Urinary bladder (tissue), 3 donors: ENCODE measurements at regions not wholly inside any gene's neighbourhood (a gene's known extent, or its start where the extent isn't known, plus 50 kb on each side); places are given as distances from the start of the nearest gene placed in this dataset.

Experiments used
- DNase-seq: peaks from one replicate; pipeline ENCODE4 v3.0.0-alpha.2; 2015; ENCODE audit errors: extremely low spot score
- H3K27ac ChIP-seq: one replicate; pipeline ENCODE4 v1.5.1; 2013; ENCODE audit warnings: low read depth, mild to moderate bottlenecking, moderate library complexity
- H3K36me3 ChIP-seq: one replicate; pipeline ENCODE4 v1.6.1; 2013; ENCODE audit warnings: mild to moderate bottlenecking, moderate library complexity; ENCODE audit not compliant: insufficient read depth
- H3K4me1 ChIP-seq: one replicate; pipeline ENCODE4 v1.6.1; 2013; ENCODE audit warnings: mild to moderate bottlenecking, moderate library complexity; ENCODE audit not compliant: insufficient read depth
- H3K4me3 ChIP-seq: one replicate; pipeline ENCODE4 v1.5.1; 2013; ENCODE audit warnings: low read depth, low read length
- WGBS: extraction: QIAGEN DNeasy Blood & Tissue Kit; methylation state at CpG from one replicate; pipeline ENCODE4 v1.1.7; 2013; 5-methylcytosine and 5-hydroxymethylcytosine counted together
- donor health status: healthy with polysubstance abuse.
- donor health status: healthy.

DNA sequence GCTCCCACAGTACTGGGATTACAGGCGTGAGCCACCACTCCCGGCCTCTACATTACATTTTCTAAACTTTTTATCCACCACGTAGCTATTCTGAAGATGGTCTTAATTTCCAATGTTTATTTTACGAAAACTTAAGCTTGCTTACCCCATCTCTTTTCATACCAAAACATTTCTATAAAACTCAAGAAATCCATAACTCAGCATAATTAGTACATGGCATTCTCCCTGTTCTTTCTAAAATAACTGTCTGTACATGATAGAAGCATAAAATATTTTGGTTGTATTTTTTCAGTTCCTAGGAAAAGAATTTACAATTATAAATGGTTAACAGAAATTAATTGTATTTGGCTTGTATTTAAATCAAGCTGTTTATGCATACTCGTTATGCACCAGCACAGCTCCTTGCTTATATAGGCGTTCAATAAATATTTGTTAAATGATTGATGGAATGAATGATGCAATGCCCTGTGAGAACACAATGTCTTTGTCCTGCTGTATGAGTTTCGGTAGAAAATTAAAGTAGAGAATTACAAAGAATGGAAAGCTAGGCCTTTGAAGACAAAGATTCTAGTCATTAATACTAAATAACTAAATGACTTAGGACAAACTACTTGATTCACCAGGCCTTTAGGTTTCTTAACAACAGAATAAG is 384.2 kb downstream of the EFNA5 start:
- 93% methylated on average over 7 of the region's 7 CpGs for WGBS

DNA sequence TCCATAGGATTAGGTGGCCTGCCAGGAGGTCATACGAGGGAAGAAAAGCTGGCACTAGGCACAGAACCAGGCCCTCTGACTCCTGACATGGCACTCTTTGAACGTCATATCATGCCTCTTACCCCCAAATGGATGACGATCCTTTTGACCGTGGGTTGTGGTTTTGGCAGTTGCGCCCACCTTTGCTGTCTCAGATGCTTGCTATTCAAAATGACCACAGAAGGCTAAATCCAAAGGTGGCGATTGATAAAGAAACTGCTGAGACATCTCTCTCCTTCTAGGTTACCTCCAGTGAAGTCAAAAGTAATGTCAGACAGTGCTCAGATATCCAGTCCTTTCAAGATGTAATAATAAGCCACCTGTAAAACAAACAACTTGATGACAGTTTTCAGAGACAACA is 385.0 kb downstream of the EFNA5 start:
- no peak for DNase-seq
- 92% methylated on average over 6 of the region's 6 CpGs for WGBS
- Histone ChIP-seq H3K36me3 (no peaks in the 10 kb centered on the region), H3K27ac (no peak overlapping the region), H3K4me3 (no peak overlapping the region), H3K4me1 (no peaks in the 10 kb centered on the region)

More for the DNA sequence above, 384.2 kb downstream of the EFNA5 start:
- Histone ChIP-seq H3K4me3 (no peak overlapping the region), H3K4me1 (no peaks in the 10 kb centered on the region), H3K27ac (no peak overlapping the region), H3K36me3 (no peaks in the 10 kb centered on the region)
- no peak for DNase-seq

DNA sequence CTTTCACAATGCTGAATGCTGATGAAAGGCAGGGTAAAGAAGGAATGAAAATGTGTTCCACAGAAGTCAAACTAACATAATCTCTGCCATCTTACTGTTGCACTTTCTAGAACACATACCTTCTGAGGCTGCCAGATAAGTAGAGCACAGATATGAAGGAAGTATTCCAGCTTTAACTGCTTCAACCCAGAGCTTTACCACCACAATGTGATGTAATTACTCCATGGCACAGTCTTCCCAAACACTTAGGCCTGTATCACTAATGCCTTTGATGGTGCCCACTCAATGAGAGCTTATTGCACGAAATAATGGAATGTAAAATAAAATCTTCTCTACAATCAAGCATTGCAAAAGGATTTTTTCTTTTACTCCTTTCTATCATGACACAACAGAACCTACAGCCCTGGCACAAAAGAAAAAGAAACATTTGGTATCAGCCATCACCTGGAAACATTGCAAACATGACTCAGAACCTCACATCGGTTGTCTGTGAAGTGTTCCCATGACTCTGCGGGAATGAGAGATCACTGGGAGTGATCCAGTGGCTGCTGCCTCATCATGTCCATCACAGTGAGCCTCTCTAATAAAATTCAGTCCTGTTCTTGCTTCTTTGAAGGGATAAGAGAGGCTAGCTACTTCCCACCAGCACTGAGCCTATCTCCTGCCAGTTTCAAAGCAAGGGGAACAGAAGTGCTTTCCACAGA is 385.8 kb downstream of the EFNA5 start:
- no peak overlapping the region for H3K4me3 ChIP-seq
- no peak overlapping the region for H3K27ac ChIP-seq
- 69% methylated on average over 3 of the region's 3 CpGs for WGBS
- no peak for DNase-seq
- H3K36me3 ChIP-seq: no peaks in the 10 kb centered on the region
- no peaks in the 10 kb centered on the region for H3K4me1 ChIP-seq

GRCh38 chr5:107282061-107282460 is 388.7 kb downstream of the EFNA5 start:
- WGBS: 91% methylated on average over 2 of the region's 2 CpGs
- H3K36me3 ChIP-seq: no peaks in the 10 kb centered on the region
- H3K4me1 ChIP-seq: no peaks in the 10 kb centered on the region
- H3K4me3 ChIP-seq: no peak overlapping the region
- DNase-seq: no peak
- H3K27ac ChIP-seq: no peak overlapping the region

GRCh38 chr5:107278774-107279173 is 392.0 kb downstream of the EFNA5 start:
- peaks cover 2% of the 10 kb centered on the region for H3K4me1 ChIP-seq
- H3K4me3 ChIP-seq: no peak overlapping the region
- H3K36me3 ChIP-seq: no peaks in the 10 kb centered on the region
- WGBS: 75% methylated on average over 4 of the region's 4 CpGs
- DNase-seq: no peak
- H3K27ac ChIP-seq: no peak overlapping the region

DNA sequence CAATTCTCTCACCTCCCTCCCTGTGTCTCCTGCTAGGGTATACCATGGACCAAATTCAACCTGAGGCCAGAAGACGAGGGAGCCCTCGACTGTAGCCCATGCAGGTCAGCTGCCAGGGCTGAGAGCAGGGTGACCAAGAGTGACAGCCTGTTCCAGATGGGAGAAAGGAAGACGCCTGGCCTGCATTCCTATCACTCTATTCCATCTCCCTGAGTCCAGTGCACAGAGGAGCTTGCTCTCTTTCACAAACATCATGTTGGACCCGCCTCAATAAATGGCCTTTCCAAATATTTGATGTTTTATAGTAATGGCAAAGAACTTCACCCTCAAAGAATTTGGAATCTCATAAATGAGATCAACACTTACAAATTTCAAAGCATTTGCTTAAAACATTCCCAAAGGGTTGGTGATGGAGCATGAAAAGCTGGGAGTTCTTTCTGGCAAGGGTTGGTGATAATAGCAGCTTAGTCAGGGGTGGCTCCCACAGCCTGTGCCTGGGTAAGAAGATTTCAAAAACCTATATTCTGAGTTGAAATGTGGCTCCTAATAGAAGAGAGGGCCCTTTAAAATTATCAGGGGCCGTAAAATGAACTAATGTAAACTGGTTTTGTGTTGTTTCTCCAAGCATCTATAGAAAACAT is 393.1 kb downstream of the EFNA5 start:
- H3K36me3 ChIP-seq: no peaks in the 10 kb centered on the region
- WGBS: 84% methylated on average over 5 of the region's 5 CpGs
- H3K4me1 ChIP-seq: peaks cover 2% of the 10 kb centered on the region
- no peak overlapping the region for H3K4me3 ChIP-seq
- DNase-seq: no peak
- H3K27ac ChIP-seq: no peak overlapping the region

DNA sequence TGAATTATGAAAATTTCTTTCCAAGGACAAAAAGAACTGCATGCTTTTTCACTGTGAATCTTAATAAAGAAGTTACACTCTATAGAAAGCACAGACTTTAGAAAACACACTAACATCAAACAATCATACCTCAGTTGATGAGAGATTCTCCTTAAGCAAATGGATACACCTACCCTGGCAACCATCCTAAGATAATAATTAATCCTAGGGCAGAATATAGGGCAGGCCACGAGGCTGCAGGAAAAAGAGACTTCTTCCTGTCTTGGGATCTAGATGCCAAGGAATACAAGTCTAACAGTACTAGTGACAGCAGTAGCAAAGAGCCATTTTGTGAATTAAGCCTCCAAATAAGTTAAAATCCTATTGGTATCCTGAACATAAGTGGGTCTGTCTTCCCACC is 395.4 kb downstream of the EFNA5 start:
- peaks cover 2% of the 10 kb centered on the region for H3K4me1 ChIP-seq
- H3K27ac ChIP-seq: no peak overlapping the region
- H3K36me3 ChIP-seq: no peaks in the 10 kb centered on the region
- DNase-seq: no peak
- H3K4me3 ChIP-seq: no peak overlapping the region
- WGBS: 35% methylated on average over 1 of the region's 1 CpG

GRCh38 chr5:107274571-107274970 is 396.2 kb downstream of the EFNA5 start:
- Histone ChIP-seq H3K4me3 (no peak overlapping the region), H3K27ac (no peak overlapping the region), H3K4me1 (peaks cover 2% of the 10 kb centered on the region), H3K36me3 (no peaks in the 10 kb centered on the region)
- no peak for DNase-seq
- 98% methylated on average over 1 of the region's 1 CpG for WGBS

- Histone ChIP-seq H3K36me3 (no peaks in the 10 kb centered on the region), H3K4me1 (peaks cover 2% of the 10 kb centered on the region), H3K4me3 (no peak overlapping the region), H3K27ac (no peak overlapping the region)
- WGBS: 68% methylated on average over 4 of the region's 4 CpGs
- no peak for DNase-seq
These were observed 397.8 kb downstream of the EFNA5 start for GRCh38 chr5:107272954-107273353.

DNA sequence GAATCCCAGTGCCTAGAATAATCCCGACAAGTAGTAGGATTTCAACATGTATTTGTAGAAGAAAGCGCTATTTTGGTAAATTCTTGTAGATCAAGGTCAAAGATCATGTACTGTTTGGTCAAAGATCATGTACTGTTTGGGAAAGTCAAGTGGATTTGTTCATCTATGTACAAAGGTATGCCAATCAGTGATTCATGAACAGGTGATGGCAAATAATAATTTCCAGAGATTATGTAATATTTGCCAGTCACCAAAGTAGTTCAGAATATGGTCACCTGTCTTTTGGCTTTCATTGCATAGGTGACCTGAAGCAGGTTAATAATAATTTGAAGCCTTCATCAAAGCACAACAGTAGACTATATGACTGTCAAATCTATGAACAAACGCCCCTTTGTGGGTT is 398.2 kb downstream of the EFNA5 start:
- Histone ChIP-seq H3K4me3 (no peak overlapping the region), H3K27ac (no peak overlapping the region), H3K4me1 (peaks cover 2% of the 10 kb centered on the region), H3K36me3 (no peaks in the 10 kb centered on the region)
- WGBS: 88% methylated on average over 3 of the region's 3 CpGs
- DNase-seq: no peak

- H3K4me3 ChIP-seq: no peak overlapping the region
- peaks cover 2% of the 10 kb centered on the region for H3K4me1 ChIP-seq
- no peak overlapping the region for H3K27ac ChIP-seq
- H3K36me3 ChIP-seq: no peaks in the 10 kb centered on the region
- DNase-seq: no peak
- 93% methylated on average over 1 of the region's 1 CpG for WGBS
These were observed 398.9 kb downstream of the EFNA5 start for GRCh38 chr5:107271682-107272350.

DNA sequence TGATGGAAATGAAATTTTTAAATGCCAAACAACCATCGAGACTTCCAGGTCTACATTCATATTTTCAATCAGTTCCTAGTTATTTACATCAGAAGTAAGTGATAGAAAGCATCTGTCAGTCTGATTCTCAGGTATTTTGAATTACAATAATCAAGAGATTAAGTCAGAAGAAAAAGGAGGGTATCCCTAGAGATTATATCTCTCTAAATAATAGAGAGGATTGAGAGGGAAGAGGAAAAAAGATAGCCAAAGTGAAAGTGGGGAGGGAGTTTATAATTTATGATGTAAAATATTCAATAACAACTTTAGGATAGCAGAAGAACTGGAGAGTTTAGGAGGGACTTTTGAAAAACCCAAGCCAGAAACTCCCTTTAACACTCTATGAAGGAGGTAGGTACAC is 400.2 kb downstream of the EFNA5 start:
- WGBS: 89% methylated on average over 1 of the region's 1 CpG
- H3K27ac ChIP-seq: no peak overlapping the region
- H3K36me3 ChIP-seq: no peaks in the 10 kb centered on the region
- DNase-seq: no peak
- peaks cover 2% of the 10 kb centered on the region for H3K4me1 ChIP-seq
- no peak overlapping the region for H3K4me3 ChIP-seq

DNA sequence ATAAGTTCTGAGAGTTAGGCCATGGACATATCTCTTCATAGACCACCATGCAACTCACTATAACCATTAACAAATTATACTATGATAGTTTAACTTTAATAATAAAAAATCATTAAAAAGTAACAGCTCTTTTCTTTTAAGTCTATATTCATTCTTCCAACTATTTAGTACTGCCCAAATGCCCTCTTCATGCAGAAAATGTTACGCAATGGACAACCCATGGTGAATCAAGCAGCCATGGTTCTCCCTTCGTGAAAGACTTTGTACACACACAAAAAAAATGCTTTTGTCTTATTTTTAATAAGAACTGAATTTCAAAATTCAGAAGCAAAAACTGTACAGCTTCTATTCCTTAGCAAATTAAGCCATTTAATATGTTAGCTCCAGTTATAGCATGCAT is 401.1 kb downstream of the EFNA5 start:
- no peak overlapping the region for H3K4me3 ChIP-seq
- 96% methylated on average over 2 of the region's 2 CpGs for WGBS
- H3K27ac ChIP-seq: no peak overlapping the region
- no peaks in the 10 kb centered on the region for H3K36me3 ChIP-seq
- DNase-seq: no peak
- H3K4me1 ChIP-seq: peaks cover 2% of the 10 kb centered on the region

DNA sequence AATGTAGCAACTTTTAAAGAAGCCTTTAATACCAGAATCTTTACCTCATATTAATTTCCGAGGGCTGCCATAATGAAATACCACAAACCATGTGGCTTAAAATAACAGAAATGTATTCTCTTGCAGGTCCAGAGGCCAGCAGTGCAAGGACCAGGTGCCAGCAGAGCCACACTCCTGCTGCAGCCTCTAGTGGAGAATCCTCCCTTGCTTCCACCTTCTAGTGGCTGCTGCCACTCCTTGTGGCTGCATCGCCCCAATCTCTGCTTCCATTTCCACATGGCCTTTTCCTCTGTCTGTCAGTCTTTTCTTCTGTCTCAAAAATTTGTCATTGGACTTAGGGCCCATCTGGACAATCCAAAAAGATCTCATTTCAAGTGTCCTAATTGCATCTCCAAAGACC is 401.5 kb downstream of the EFNA5 start:
- WGBS: 91% methylated on average over 2 of the region's 2 CpGs
- H3K4me3 ChIP-seq: no peak overlapping the region

More for the DNA sequence above, 401.5 kb downstream of the EFNA5 start:
- Histone ChIP-seq H3K4me1 (peaks cover under 1% of the 10 kb centered on the region), H3K36me3 (no peaks in the 10 kb centered on the region), H3K27ac (no peak overlapping the region)
- no peak for DNase-seq
